B cell (primary cell): ENCODE measurements at regions not wholly inside any gene's neighbourhood (a gene's known extent, or its start where the extent isn't known, plus 50 kb on each side); places are given as distances from the start of the nearest gene placed in this dataset.

Experiments used
- EZH2 ChIP-seq: IDR thresholded peaks from 2 replicates; pipeline ENCODE4 v1.6.1; 2012; ENCODE audit warnings: borderline replicate concordance, low read depth, mild to moderate bottlenecking, moderate library complexity, low read length; ENCODE audit not compliant: insufficient read depth, poor library complexity, severe bottlenecking
- TF ChIP-seq, protein P1 (sequence below): fragments of 200-600 bp; IDR thresholded peaks from one replicate; pipeline ENCODE4 v1.8.0; 2022; ENCODE audit warnings: antibody characterized with exemption, mild to moderate bottlenecking

DNA sequence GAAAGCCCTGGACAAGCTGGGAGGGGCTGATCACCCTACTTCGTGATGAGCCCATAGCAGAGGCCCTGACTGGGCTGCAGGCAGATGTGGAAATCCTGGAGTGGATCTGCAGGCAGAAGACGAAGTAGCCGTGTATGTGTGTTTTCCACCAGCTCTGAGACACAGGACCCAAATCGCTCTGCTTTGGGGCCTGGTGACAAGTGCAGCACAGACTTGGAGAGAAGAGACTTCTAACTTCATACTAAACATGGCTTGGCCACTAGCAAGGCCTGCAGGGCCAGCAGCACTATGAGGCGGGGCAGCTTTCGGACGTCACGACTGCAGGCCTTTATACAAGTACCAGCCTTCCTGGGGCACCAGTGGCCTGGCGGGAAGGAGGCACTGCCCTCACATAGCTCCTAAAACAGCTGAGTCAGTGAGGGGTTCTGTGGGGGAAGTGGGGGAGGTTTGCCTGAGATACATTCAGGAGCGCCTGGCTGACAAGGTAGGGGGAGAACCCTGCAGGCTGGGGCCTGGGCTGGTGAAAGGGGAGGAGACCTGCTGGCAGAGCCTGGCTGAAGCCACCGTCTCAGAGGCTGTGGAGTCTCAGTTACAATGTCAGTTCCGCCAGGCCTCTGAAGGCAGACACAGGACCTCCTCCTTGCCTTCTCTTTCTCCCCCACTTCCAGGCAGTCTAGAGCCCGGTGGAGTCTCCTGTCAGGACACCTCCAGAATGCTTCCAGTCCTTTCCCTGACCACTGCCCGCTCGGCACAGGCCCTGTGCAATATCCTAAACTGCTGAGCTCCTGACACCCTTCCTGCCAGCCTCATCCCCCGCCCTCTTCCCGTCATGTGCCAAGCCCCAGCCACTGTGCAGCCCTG, 73.4 kb downstream of the WSB1 start:
- TF ChIP-seq, protein P1, sequence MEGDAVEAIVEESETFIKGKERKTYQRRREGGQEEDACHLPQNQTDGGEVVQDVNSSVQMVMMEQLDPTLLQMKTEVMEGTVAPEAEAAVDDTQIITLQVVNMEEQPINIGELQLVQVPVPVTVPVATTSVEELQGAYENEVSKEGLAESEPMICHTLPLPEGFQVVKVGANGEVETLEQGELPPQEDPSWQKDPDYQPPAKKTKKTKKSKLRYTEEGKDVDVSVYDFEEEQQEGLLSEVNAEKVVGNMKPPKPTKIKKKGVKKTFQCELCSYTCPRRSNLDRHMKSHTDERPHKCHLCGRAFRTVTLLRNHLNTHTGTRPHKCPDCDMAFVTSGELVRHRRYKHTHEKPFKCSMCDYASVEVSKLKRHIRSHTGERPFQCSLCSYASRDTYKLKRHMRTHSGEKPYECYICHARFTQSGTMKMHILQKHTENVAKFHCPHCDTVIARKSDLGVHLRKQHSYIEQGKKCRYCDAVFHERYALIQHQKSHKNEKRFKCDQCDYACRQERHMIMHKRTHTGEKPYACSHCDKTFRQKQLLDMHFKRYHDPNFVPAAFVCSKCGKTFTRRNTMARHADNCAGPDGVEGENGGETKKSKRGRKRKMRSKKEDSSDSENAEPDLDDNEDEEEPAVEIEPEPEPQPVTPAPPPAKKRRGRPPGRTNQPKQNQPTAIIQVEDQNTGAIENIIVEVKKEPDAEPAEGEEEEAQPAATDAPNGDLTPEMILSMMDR, result no peak
- no peak for TF ChIP-seq EZH2
